ENCODE measurements at regions not wholly inside any gene's neighbourhood (a gene's known extent, or its start where the extent isn't known, plus 50 kb on each side); places are given as distances from the start of the nearest gene placed in this dataset.

- RAD21 ChIA-PET (ENCODE audit: low non-redundant PET in 1 of 2, low total read pairs in 2 of 2, uncharacterized antibody in 2 of 2, unreplicated experiment in 2 of 2), result no interaction called here
- no TSS peak for BruUV-seq (replicated peaks)
These were observed 78.2 kb upstream of the DLX6 start for GRCh38 chr7:96927131-96927530.

GRCh38 chr7:96928965-96929364, 76.4 kb upstream of the DLX6 start:
- Histone ChIP-seq H3K9me2 (ENCODE audit: insufficient read depth) (no peaks in the 10 kb centered on the region), H3K9me3 (ENCODE audit: control insufficient read depth in 1 of 2, insufficient read depth in 1 of 2, low read depth in 1 of 2, low read length in 2 of 2) (no peaks in the 10 kb centered on the region), H3K4me1 (ENCODE audit: control insufficient read depth in 1 of 2, insufficient read depth in 2 of 2, low read length in 2 of 2) (no peaks in the 10 kb centered on the region), H3K27ac (ENCODE audit: low read depth, low read length) (no peak overlapping the region), H3K36me3 (ENCODE audit: control insufficient read depth in 1 of 2, insufficient read depth in 2 of 2, low read length in 2 of 2) (no peaks in the 10 kb centered on the region), H3K4me2 (ENCODE audit: low read length) (no peak overlapping the region), H2AFZ (ENCODE audit: low read depth, low read length, poor library complexity, severe bottlenecking) (no peak overlapping the region), H3K79me2 (ENCODE audit: insufficient read depth, low read length) (no peaks in the 10 kb centered on the region), H3K4me3 (replicated peaks in 1 of 2; ENCODE audit: low read depth in 1 of 2, low read length in 2 of 2) (no peak overlapping the region), H4K20me1 (ENCODE audit: insufficient read depth) (no peaks in the 10 kb centered on the region), H3K9ac (ENCODE audit: low read length) (no peak overlapping the region), H3K27me3 (ENCODE audit: insufficient read depth, low read length) (peaks cover 15% of the 10 kb centered on the region; the same call in 1 of the 2 replicates)
- TF ChIP-seq CTCF (IDR thresholded peaks at IDR 0.05 in 2 of 3, conservative IDR thresholded peaks at IDR 0.05 in 1 of 3; ENCODE audit: borderline replicate concordance in 1 of 3, insufficient read depth in 1 of 3, low read depth in 2 of 3, low read length in 2 of 3) (no peak), FOSL1 (IDR thresholded peaks at IDR 0.05; ENCODE audit: low read depth) (no peak), CEBPB (IDR thresholded peaks at IDR 0.05; ENCODE audit: low read depth) (no peak)
- POLR2A ChIA-PET, result no interaction called here
- RAD21 ChIA-PET (ENCODE audit: low non-redundant PET in 1 of 2, low total read pairs in 2 of 2, uncharacterized antibody in 2 of 2, unreplicated experiment in 2 of 2), result interaction anchor here in 1 of 2 experiments (0.6 kb wide), 1 partner anchor 388 kb away, joined by 4 read pairs; no protein-coding TSS in a partner anchor
- no peak for DNase-seq (ENCODE audit: low read depth, low spot score)
- ATAC-seq, result no peak
- intact Hi-C loops (cut with micrococcal nuclease), result no loop called here
- CTCF ChIA-PET, result no interaction called here
- no TSS peak for BruUV-seq (replicated peaks)

More at GRCh38 chr7:96927131-96927530, 78.2 kb upstream of the DLX6 start:
- Histone ChIP-seq H3K9me3 (ENCODE audit: control insufficient read depth in 1 of 2, insufficient read depth in 1 of 2, low read depth in 1 of 2, low read length in 2 of 2) (no peaks in the 10 kb centered on the region), H3K9ac (ENCODE audit: low read length) (no peak overlapping the region), H3K4me2 (ENCODE audit: low read length) (no peak overlapping the region), H4K20me1 (ENCODE audit: insufficient read depth) (no peaks in the 10 kb centered on the region), H3K27ac (ENCODE audit: low read depth, low read length) (no peak overlapping the region), H2AFZ (ENCODE audit: low read depth, low read length, poor library complexity, severe bottlenecking) (no peak overlapping the region), H3K27me3 (ENCODE audit: insufficient read depth, low read length) (peaks cover 23% of the 10 kb centered on the region), H3K4me1 (ENCODE audit: control insufficient read depth in 1 of 2, insufficient read depth in 2 of 2, low read length in 2 of 2) (no peaks in the 10 kb centered on the region), H3K4me3 (replicated peaks in 1 of 2; ENCODE audit: low read depth in 1 of 2, low read length in 2 of 2) (no peak overlapping the region), H3K36me3 (ENCODE audit: control insufficient read depth in 1 of 2, insufficient read depth in 2 of 2, low read length in 2 of 2) (no peaks in the 10 kb centered on the region), H3K79me2 (ENCODE audit: insufficient read depth, low read length) (no peaks in the 10 kb centered on the region), H3K9me2 (ENCODE audit: insufficient read depth) (no peaks in the 10 kb centered on the region)
- DNase-seq (ENCODE audit: low read depth, low spot score), result no peak
- ChIA-PET CTCF (no interaction called here), POLR2A (no interaction called here)
- intact Hi-C loops (cut with micrococcal nuclease), result no loop called here
- no peak for ATAC-seq
- TF ChIP-seq TCF7L2 (IDR thresholded peaks at IDR 0.05; ENCODE audit: borderline replicate concordance, extremely low read depth, insufficient read depth, insufficient read length) (no peak), CEBPB (IDR thresholded peaks at IDR 0.05; ENCODE audit: low read depth) (no peak)
